HL-60 (cell line): ENCODE measurements at regions not wholly inside any gene's neighbourhood (a gene's known extent, or its start where the extent isn't known, plus 50 kb on each side); places are given as distances from the start of the nearest gene placed in this dataset.

Source experiments
- CTCF ChIP-seq: IDR thresholded peaks from one replicate; pipeline ENCODE4 v1.5.1; 2011; ENCODE audit warnings: low read length, control low read depth, inconsistent platforms; ENCODE audit not compliant: insufficient read depth
- GABPA ChIP-seq: IDR thresholded peaks from 2 replicates; pipeline ENCODE4 v1.6.1; 2012; ENCODE audit warnings: low read depth
- POLR2AphosphoS5 ChIP-seq: IDR thresholded peaks from 2 replicates; pipeline ENCODE4 v1.6.1; 2012; ENCODE audit warnings: low read depth
- REST ChIP-seq: IDR thresholded peaks from 2 replicates; pipeline ENCODE4 v1.6.1; 2012; ENCODE audit warnings: low read depth; ENCODE audit not compliant: insufficient replicate concordance
- SPI1 ChIP-seq: IDR thresholded peaks from 2 replicates; pipeline ENCODE4 v1.6.1; 2012; ENCODE audit warnings: low read depth, mild to moderate bottlenecking, borderline replicate concordance

- no peak for TF ChIP-seq CTCF
- TF ChIP-seq GABPA, result no peak
- no peak for TF ChIP-seq SPI1
- TF ChIP-seq POLR2AphosphoS5, result no peak
- no peak for TF ChIP-seq REST
These were observed 264.2 kb upstream of the PREP start for GRCh38 chr6:105667056-105667455.
